ENCODE measurements at regions not wholly inside any gene's neighbourhood (a gene's known extent, or its start where the extent isn't known, plus 50 kb on each side); places are given as distances from the start of the nearest gene placed in this dataset.

DNA sequence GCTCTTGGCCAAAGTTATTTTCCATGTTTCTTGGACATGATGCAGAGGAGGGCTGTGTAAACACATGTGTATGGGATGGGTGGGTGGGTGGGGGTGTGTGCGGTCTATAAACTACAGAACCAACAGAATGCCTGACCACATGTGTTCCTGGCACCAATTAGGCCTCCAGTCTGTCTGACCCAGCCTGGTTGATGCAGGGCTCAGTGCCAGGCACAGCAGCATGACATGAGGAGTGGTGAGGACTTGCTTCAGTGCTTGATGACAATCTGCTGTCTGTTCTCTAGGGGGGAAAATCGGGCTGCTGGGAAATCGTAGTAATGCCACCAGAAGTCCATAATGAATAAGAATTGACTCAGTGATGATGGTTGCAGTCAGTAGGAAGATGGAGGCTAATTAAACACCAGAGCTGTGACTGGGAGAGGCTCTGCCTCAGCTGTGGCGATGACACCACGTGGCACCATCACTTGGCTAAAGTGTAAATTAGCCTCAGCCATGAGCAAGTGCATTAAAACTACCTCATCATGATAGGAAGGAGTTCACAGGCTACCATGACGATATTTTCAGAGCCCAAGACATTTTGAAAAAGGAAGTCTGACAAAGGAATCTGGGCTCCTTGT lies 260.1 kb upstream of the PODXL start:
- TF ChIP-seq MXI1 (IDR thresholded peaks at IDR 0.05; ENCODE audit: low read depth, low read length) (no peak), RAD21 (CRISPR knock-in tag; conservative IDR thresholded peaks at IDR 0.05 in 1 of 2, IDR thresholded peaks at IDR 0.05 in 1 of 2) (no peak), MYC (IDR thresholded peaks at IDR 0.05; ENCODE audit: low read depth, low read length) (no peak), MYC (CRISPR knock-in tag; IDR thresholded peaks at IDR 0.05; ENCODE audit: borderline replicate concordance, low read depth) (no peak), ILK (tag; IDR thresholded peaks at IDR 0.05; ENCODE audit: borderline replicate concordance, low read depth) (no peak), RBBP5 (IDR thresholded peaks at IDR 0.05; ENCODE audit: borderline replicate concordance, insufficient read depth, low read length, poor library complexity, severe bottlenecking) (no peak), ZBTB7A (IDR thresholded peaks at IDR 0.05; ENCODE audit: borderline replicate concordance, control insufficient read depth, low read depth, low read length) (no peak)
- TF ChIP-seq, protein P1, sequence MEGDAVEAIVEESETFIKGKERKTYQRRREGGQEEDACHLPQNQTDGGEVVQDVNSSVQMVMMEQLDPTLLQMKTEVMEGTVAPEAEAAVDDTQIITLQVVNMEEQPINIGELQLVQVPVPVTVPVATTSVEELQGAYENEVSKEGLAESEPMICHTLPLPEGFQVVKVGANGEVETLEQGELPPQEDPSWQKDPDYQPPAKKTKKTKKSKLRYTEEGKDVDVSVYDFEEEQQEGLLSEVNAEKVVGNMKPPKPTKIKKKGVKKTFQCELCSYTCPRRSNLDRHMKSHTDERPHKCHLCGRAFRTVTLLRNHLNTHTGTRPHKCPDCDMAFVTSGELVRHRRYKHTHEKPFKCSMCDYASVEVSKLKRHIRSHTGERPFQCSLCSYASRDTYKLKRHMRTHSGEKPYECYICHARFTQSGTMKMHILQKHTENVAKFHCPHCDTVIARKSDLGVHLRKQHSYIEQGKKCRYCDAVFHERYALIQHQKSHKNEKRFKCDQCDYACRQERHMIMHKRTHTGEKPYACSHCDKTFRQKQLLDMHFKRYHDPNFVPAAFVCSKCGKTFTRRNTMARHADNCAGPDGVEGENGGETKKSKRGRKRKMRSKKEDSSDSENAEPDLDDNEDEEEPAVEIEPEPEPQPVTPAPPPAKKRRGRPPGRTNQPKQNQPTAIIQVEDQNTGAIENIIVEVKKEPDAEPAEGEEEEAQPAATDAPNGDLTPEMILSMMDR (IDR thresholded peaks at IDR 0.05 in 2 of 3, conservative IDR thresholded peaks at IDR 0.05 in 1 of 3; ENCODE audit: insufficient read depth in 2 of 3, low read depth in 1 of 3, low read length in 3 of 3): no peak
- TF ChIP-seq, protein P2, sequence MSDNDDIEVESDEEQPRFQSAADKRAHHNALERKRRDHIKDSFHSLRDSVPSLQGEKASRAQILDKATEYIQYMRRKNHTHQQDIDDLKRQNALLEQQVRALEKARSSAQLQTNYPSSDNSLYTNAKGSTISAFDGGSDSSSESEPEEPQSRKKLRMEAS (CRISPR knock-in tag; IDR thresholded peaks at IDR 0.05): no peak
- TF ChIP-seq, protein P3, sequence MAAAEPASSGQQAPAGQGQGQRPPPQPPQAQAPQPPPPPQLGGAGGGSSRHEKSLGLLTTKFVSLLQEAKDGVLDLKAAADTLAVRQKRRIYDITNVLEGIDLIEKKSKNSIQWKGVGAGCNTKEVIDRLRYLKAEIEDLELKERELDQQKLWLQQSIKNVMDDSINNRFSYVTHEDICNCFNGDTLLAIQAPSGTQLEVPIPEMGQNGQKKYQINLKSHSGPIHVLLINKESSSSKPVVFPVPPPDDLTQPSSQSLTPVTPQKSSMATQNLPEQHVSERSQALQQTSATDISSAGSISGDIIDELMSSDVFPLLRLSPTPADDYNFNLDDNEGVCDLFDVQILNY (CRISPR knock-in tag; IDR thresholded peaks at IDR 0.05): no peak
